ENCODE measurements at regions not wholly inside any gene's neighbourhood (a gene's known extent, or its start where the extent isn't known, plus 50 kb on each side); places are given as distances from the start of the nearest gene placed in this dataset.

DNA sequence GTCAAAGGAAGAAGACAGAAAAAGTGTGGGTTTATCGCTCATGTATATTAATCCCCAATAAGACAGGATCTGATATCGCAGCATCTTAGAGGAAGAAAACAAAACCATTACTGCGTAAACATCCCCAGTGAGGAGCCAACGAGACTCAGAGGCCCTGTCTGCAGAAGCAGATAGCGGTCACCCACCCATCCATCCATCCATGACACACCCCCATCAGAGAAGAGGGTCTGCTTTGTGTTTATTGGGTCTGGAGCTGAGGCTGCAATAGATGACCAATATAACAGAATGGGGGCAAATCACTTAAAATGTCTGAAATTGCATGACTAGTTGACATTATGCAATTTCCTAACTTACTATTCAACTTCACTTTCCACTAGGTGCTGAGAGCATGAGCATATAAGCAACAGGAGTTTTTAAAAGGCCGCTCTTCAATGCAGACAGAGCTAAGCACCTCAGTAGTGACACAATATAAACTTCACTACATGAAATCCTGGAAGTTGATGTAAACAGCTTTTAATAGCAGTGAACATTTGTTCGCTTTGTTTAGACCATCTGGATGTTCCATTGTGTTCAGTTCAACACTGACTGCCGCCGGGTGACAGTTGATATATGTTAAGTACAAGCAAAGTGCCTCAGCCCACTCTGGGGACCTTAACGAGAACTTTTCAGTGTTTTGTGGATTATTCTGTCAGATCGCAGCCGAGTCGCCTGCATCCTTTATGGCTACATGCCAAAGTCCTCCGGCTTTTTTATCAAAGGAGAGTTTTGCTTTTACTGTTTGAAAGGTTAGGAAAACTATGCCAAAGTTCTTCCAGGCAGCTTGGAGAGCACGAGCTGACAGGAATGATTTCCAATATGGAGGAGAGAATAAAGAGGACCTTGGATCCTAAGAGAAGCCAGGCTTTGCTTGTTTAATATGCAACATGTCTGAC, 167.5 kb downstream of the ZNF281 start:
- Histone ChIP-seq H3K4me3 (ENCODE audit: low read length) (no peak overlapping the region), H3K4me1 (ENCODE audit: control insufficient read depth in 2 of 2, insufficient read depth in 2 of 2, low read length in 2 of 2) (no peaks in the 10 kb centered on the region), H3K36me3 (ENCODE audit: control insufficient read depth in 2 of 3, insufficient read depth in 3 of 3, low read length in 3 of 3) (no peaks in the 10 kb centered on the region), H3K27me3 (ENCODE audit: control insufficient read depth in 2 of 2, insufficient read depth in 2 of 2, low read length in 2 of 2) (no peaks in the 10 kb centered on the region), H3K27ac (ENCODE audit: low read depth, low read length) (no peak overlapping the region), H3K9me3 (ENCODE audit: control insufficient read depth in 2 of 3, low read length in 3 of 3) (no peaks in the 10 kb centered on the region)
- ATAC-seq (peak; percentile 24), DNase-seq (no peak)
- Mint-ChIP-seq H3K4me3 (no peak overlapping the region), H3K27ac (no peak overlapping the region), H3K36me3 (peaks cover 0 to 3% (median 0%) of the 10 kb centered on the region in 5 donors), H3K4me1 (peaks cover 4 to 17% (median 11%) of the 10 kb centered on the region in 7 donors), H3K27me3 (peaks cover 9 to 50% (median 29%) of the 10 kb centered on the region in 5 donors), H3K9me3 (peaks cover 0 to 2% (median 0%) of the 10 kb centered on the region in 11 donors)
- CTCF ChIA-PET = interaction anchor here (0.8 kb wide), 1 partner anchor 40 kb away, joined by 3 read pairs; no protein-coding TSS in a partner anchor
- intact Hi-C loops (cut with micrococcal nuclease) = loop anchor here in 1 of 2 donors (5.0 kb wide), 1 partner anchor 90 kb away; no protein-coding TSS in a partner anchor
- POLR2A ChIA-PET = no interaction called here

- CTCF ChIA-PET = no interaction called here
- intact Hi-C loops (cut with micrococcal nuclease) = loop anchor here in 1 of 2 donors (5.0 kb wide), 1 partner anchor 88 kb away; no protein-coding TSS in a partner anchor
- Mint-ChIP-seq H3K9me3 (peaks cover 0 to 2% (median 0%) of the 10 kb centered on the region in 11 donors), H3K4me1 (peaks cover 4 to 17% (median 11%) of the 10 kb centered on the region in 7 donors), H3K27me3 (peaks cover 8 to 53% (median 29%) of the 10 kb centered on the region in 5 donors), H3K27ac (peak overlapping the region in 2 of 9 donors; percentile 6 to 48), H3K36me3 (peaks cover 0 to 3% (median 0%) of the 10 kb centered on the region in 5 donors), H3K4me3 (peak overlapping the region in 5 of 10 donors; percentile 8 to 63 (median 30))
- DNase-seq (no peak), ATAC-seq (no peak)
- H3K27ac ChIP-seq (ENCODE audit: low read depth, low read length) = no peak overlapping the region
- POLR2A ChIA-PET = no interaction called here
- H3K27me3 ChIP-seq (ENCODE audit: control insufficient read depth in 2 of 2, insufficient read depth in 2 of 2, low read length in 2 of 2) = no peaks in the 10 kb centered on the region
- H3K4me1 ChIP-seq (ENCODE audit: control insufficient read depth in 2 of 2, insufficient read depth in 2 of 2, low read length in 2 of 2) = no peaks in the 10 kb centered on the region
- H3K36me3 ChIP-seq (ENCODE audit: control insufficient read depth in 2 of 3, insufficient read depth in 3 of 3, low read length in 3 of 3) = no peaks in the 10 kb centered on the region
- no peak overlapping the region for H3K4me3 ChIP-seq (ENCODE audit: low read length)
- no peaks in the 10 kb centered on the region for H3K9me3 ChIP-seq (ENCODE audit: control insufficient read depth in 2 of 3, low read length in 3 of 3)
Measured at GRCh38 chr1:200240656-200241055, 169.2 kb downstream of the ZNF281 start.

- Mint-ChIP-seq H3K27me3 (peaks cover 8 to 49% (median 20%) of the 10 kb centered on the region in 5 donors), H3K36me3 (peaks cover 0 to 5% (median 0%) of the 10 kb centered on the region in 5 donors), H3K9me3 (peaks cover 0 to 2% (median 0%) of the 10 kb centered on the region in 11 donors), H3K4me3 (no peak overlapping the region), H3K27ac (no peak overlapping the region), H3K4me1 (peaks cover 4 to 17% (median 11%) of the 10 kb centered on the region in 7 donors)
- no peak for DNase-seq
- Histone ChIP-seq H3K4me3 (ENCODE audit: low read length) (no peak overlapping the region), H3K9me3 (ENCODE audit: control insufficient read depth in 2 of 3, low read length in 3 of 3) (no peaks in the 10 kb centered on the region), H3K27ac (ENCODE audit: low read depth, low read length) (no peak overlapping the region), H3K36me3 (ENCODE audit: control insufficient read depth in 2 of 3, insufficient read depth in 3 of 3, low read length in 3 of 3) (no peaks in the 10 kb centered on the region), H3K27me3 (ENCODE audit: control insufficient read depth in 2 of 2, insufficient read depth in 2 of 2, low read length in 2 of 2) (no peaks in the 10 kb centered on the region), H3K4me1 (ENCODE audit: control insufficient read depth in 2 of 2, insufficient read depth in 2 of 2, low read length in 2 of 2) (no peaks in the 10 kb centered on the region)
- ChIA-PET CTCF (no interaction called here), POLR2A (no interaction called here)
- ATAC-seq = no peak
- intact Hi-C loops (cut with micrococcal nuclease) = no loop called here
Measured at GRCh38 chr1:200238311-200238710, 171.5 kb downstream of the ZNF281 start.

DNA sequence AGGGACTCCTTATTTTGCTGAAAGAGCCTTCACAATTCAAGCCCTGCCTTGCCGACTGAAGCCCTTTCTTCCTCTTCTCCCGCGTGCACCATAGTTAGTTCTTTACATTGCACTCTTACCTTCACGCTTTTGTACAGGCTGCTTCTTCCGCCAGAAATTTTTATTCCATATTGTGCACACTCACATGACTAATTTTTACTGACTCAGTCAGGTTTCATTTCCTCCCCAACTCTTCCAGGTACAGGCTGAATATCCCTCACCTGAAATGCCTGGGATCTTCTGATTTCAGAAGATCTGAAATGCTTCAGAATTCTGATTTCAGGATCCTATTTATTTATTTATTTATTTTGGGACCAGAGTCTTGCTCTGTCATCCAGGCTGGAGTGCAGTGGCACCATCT, 172.8 kb downstream of the ZNF281 start:
- H3K4me3 ChIP-seq (ENCODE audit: low read length) = no peak overlapping the region
- peaks cover 0 to 2% (median 0%) of the 10 kb centered on the region in 11 donors for H3K9me3 Mint-ChIP-seq
- H3K36me3 Mint-ChIP-seq = peaks cover 0 to 5% (median 0%) of the 10 kb centered on the region in 5 donors
- intact Hi-C loops (cut with micrococcal nuclease) = no loop called here
- H3K27me3 Mint-ChIP-seq = peaks cover 8 to 41% (median 15%) of the 10 kb centered on the region in 5 donors
- no peaks in the 10 kb centered on the region for H3K36me3 ChIP-seq (ENCODE audit: control insufficient read depth in 2 of 3, insufficient read depth in 3 of 3, low read length in 3 of 3)
- no peak overlapping the region for H3K27ac ChIP-seq (ENCODE audit: low read depth, low read length)
- no peak overlapping the region for H3K27ac Mint-ChIP-seq
- CTCF ChIA-PET = no interaction called here
- no peaks in the 10 kb centered on the region for H3K4me1 ChIP-seq (ENCODE audit: control insufficient read depth in 2 of 2, insufficient read depth in 2 of 2, low read length in 2 of 2)
- no peaks in the 10 kb centered on the region for H3K27me3 ChIP-seq (ENCODE audit: control insufficient read depth in 2 of 2, insufficient read depth in 2 of 2, low read length in 2 of 2)
- DNase-seq (no peak), ATAC-seq (no peak)
- no peak overlapping the region for H3K4me3 Mint-ChIP-seq
- POLR2A ChIA-PET = no interaction called here
- no peaks in the 10 kb centered on the region for H3K9me3 ChIP-seq (ENCODE audit: control insufficient read depth in 2 of 3, low read length in 3 of 3)
- peaks cover 4 to 17% (median 11%) of the 10 kb centered on the region in 7 donors for H3K4me1 Mint-ChIP-seq

DNA sequence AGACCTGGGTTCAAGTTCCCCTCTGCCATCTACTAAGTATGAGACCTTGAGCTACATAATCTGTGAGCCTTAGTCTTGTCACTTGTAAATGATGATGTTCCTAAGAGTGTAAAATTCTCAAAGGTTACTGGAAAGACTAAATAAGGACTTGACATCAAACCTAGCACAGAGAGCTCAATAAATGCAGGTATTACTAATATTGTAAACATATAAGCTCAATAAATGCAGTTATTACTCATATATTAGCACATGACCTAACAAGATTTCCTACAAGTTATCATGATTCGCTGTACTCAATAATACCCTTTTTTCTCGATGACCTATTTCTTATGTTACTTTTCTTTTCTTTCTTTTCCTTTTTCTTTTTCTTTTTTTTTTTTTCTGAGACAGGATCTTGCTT, 174.9 kb downstream of the ZNF281 start:
- Histone ChIP-seq H3K36me3 (ENCODE audit: control insufficient read depth in 2 of 3, insufficient read depth in 3 of 3, low read length in 3 of 3) (no peaks in the 10 kb centered on the region), H3K9me3 (ENCODE audit: control insufficient read depth in 2 of 3, low read length in 3 of 3) (no peaks in the 10 kb centered on the region), H3K4me1 (ENCODE audit: control insufficient read depth in 2 of 2, insufficient read depth in 2 of 2, low read length in 2 of 2) (no peaks in the 10 kb centered on the region), H3K27ac (ENCODE audit: low read depth, low read length) (no peak overlapping the region), H3K4me3 (ENCODE audit: low read length) (no peak overlapping the region), H3K27me3 (ENCODE audit: control insufficient read depth in 2 of 2, insufficient read depth in 2 of 2, low read length in 2 of 2) (no peaks in the 10 kb centered on the region)
- DNase-seq (no peak), ATAC-seq (no peak)
- intact Hi-C loops (cut with micrococcal nuclease) = no loop called here
- peaks cover 0 to 5% (median 0%) of the 10 kb centered on the region in 5 donors for H3K36me3 Mint-ChIP-seq
- no peak overlapping the region for H3K4me3 Mint-ChIP-seq
- H3K27me3 Mint-ChIP-seq = peaks cover 4 to 24% (median 9%) of the 10 kb centered on the region in 5 donors
- POLR2A ChIA-PET = no interaction called here
- peaks cover 0 to 2% (median 0%) of the 10 kb centered on the region in 7 donors for H3K4me1 Mint-ChIP-seq
- peaks cover 0 to 2% (median 0%) of the 10 kb centered on the region in 11 donors for H3K9me3 Mint-ChIP-seq
- H3K27ac Mint-ChIP-seq = no peak overlapping the region
- CTCF ChIA-PET = no interaction called here

DNA sequence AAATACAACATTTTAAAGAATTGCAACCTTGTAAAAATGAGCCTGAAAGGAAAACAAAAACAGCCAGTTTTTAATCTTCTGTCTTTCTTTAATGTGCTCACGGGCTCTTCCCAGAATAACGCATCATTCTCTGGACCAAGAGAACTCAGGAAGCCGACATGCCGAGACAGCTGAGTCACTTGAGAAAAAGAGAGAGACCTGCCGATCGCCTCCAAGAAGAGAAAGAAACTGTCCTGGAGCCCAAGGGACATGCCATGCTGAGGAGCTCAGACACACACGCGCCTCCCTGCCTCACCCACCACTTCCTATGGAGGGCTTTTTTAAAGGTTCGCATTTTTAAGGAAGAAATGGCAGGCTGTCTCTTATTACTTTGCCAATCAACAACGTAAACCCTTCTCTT, 176.4 kb downstream of the ZNF281 start:
- no peaks in the 10 kb centered on the region for H3K4me1 ChIP-seq (ENCODE audit: control insufficient read depth in 2 of 2, insufficient read depth in 2 of 2, low read length in 2 of 2)
- intact Hi-C loops (cut with micrococcal nuclease) = no loop called here
- Mint-ChIP-seq H3K27ac (no peak overlapping the region), H3K4me3 (no peak overlapping the region), H3K4me1 (peaks cover 0 to under 1% (median 0%) of the 10 kb centered on the region in 7 donors), H3K27me3 (peaks cover 4 to 26% (median 9%) of the 10 kb centered on the region in 5 donors), H3K9me3 (peaks cover 0 to 2% (median 0%) of the 10 kb centered on the region in 11 donors), H3K36me3 (peaks cover 0 to 5% (median 0%) of the 10 kb centered on the region in 5 donors)
- no peaks in the 10 kb centered on the region for H3K27me3 ChIP-seq (ENCODE audit: control insufficient read depth in 2 of 2, insufficient read depth in 2 of 2, low read length in 2 of 2)
- ChIA-PET CTCF (no interaction called here), POLR2A (no interaction called here)
- ATAC-seq (no peak), DNase-seq (no peak)
- no peaks in the 10 kb centered on the region for H3K9me3 ChIP-seq (ENCODE audit: control insufficient read depth in 2 of 3, low read length in 3 of 3)
- H3K36me3 ChIP-seq (ENCODE audit: control insufficient read depth in 2 of 3, insufficient read depth in 3 of 3, low read length in 3 of 3) = no peaks in the 10 kb centered on the region
- no peak overlapping the region for H3K4me3 ChIP-seq (ENCODE audit: low read length)
- H3K27ac ChIP-seq (ENCODE audit: low read depth, low read length) = no peak overlapping the region

Measured in naive thymus-derived CD4-positive, alpha-beta T cell (primary cell).